ENCODE measurements at regions not wholly inside any gene's neighbourhood (a gene's known extent, or its start where the extent isn't known, plus 50 kb on each side); places are given as distances from the start of the nearest gene placed in this dataset.
A peak's percentile ranks its signal among the peaks of the same experiment; 100 is the strongest.

DNA sequence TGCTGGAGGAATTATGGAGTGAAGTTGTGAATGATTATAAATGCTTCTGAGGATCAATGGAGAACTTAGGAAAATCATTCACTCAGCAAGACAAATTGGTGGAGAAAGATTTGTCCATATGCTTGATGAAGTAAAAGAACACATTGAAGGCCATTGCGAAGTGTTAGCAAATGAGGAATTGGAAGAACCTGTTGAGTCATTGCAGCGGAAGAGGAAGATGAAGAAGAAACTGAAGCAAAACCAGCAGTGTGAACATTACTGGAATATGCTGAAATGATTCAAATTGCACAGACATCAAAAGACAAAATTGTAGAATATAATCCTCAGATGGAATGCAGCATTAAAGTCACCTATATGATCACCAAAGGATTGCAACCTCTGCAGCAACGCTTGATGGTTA, 168.1 kb downstream of the ADAMTS15 start:
- DNase-seq, result no peak

GRCh38 chr11:130617001-130617400, 168.6 kb downstream of the ADAMTS15 start:
- DNase-seq, result no peak

DNA sequence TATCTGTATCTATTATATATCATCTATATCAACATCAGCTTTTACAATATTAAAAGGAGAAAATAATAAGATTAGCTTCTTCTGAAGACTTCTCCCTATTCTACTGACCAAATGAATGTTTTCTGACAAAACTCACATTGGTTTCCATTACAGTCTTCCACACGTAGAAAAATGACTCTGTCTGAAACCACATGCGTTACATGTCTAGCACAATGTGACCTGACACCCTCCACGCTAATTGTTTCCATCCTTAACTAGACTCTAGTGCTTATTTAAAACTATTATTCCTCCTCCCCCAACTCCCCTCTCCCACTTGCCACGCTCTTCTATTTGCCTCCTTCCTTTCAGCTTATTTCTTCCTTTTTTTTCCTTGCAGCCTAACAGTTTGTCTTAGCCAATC, 172.1 kb downstream of the ADAMTS15 start:
- DNase-seq, result no peak

DNA sequence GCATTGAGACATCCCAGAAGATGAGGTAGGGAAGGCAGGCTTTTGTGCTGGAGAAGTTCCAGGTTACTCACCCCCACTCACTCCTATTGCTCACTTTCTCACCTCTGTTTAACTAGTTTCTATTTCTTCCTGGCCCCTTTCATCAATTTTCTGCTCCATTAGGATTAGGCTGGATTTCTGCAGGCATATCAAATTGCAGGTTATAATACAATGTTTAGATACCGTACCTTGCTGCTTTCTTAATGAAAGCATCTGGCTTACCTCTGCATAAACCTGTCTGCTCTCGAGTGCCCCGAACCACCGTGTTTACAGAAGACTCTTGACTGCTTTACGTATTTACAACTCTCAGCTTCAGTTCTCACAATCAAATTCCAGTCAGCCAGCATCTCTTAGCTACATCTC, 173.7 kb downstream of the ADAMTS15 start:
- DNase-seq, result no peak

GRCh38 chr11:130623670-130624668, 175.5 kb downstream of the ADAMTS15 start:
- no peak for DNase-seq

- no peak for DNase-seq
Measured at GRCh38 chr11:130624971-130625544, 176.6 kb downstream of the ADAMTS15 start.

DNA sequence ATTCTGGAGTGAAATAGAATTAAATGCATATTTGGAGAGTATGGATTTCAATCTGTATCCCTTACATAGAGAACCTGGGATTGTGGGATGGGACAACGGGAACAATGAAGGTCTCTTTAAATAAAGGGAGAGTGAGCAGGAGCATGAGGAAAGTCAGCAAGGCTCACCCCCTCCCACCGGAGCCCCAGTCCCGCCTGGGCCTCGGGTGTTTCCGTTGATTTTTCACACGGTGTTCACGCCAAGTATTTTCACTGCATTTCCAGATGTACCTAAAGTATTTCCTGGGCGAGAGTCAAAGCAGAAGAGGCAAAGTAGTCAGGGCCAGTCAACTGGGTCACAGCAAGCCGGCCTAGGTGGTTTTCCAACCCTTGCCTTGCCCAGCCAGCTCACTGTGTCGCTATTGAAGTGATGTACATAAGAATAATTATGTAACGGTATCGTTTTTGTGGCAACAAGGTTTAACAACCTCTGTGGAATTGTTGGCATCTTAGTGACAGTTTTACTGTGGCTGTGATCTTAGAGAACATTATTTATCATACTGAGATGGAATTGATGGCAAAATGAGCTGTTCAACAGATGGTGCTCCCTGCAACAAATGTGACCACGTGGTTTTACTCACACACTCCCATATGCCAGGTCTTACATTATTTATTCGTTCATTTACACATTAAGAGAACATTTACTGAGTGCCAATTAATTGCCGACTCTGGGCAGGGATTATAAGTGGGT, 177.3 kb downstream of the ADAMTS15 start:
- no peak for DNase-seq

GRCh38 chr11:130629039-130629438, 180.6 kb downstream of the ADAMTS15 start:
- DNase-seq, result no peak

- peak; percentile 89 for DNase-seq
Measured at GRCh38 chr11:130631119-130631518, 182.7 kb downstream of the ADAMTS15 start.

GRCh38 chr11:130633466-130633865, 185.0 kb downstream of the ADAMTS15 start:
- DNase-seq, result peak; percentile 60

DNA sequence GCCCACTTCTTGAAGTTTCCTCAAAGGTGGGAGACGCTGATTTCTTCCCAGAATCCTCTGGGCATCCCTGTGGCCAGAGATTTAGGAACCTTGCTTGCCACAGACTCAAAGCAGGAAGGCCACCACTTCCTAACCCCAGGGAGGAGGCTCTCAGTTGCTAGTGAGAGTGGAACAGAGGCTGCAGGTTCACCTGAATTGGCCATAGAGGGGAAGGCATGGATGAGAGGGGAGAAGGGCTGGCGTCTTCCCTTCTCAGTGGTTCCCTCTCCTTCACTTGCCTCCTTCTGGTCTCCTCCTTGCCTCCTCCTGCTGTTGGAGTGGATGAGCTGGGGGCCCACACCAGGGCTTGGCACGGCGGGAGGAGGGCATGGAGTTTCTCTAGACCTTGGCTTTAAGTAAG, 185.7 kb downstream of the ADAMTS15 start:
- no peak for DNase-seq

DNA sequence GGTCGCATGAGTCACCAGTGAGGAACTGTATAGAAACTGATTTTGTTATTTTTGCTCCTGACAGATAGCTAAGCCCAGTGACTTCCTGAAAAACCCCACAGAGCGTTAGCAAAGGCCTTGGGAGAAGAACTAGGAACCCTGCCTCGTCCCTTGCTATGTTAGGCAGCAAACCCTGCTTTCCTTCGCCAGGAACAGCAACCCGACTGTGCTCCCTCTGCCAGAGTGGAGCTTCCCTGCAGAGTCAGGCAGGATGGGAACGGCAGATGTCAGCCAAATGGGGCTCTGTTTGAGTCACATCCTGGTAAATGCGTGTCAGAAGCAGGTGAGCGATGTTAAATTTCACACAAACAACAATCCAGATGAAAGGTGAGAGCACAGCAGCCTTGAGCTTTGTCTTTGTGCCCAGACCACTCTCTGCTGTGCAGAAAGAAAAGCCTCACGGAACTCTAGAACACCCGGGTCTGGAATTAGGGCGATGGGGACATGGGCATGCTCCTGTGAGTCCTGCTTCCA, 186.6 kb downstream of the ADAMTS15 start:
- DNase-seq, result peak; percentile 80

- no peak for DNase-seq
Measured at GRCh38 chr11:130635937-130636630, 187.6 kb downstream of the ADAMTS15 start.

- peak; percentile 81 for DNase-seq
Measured at GRCh38 chr11:130636722-130637464, 188.4 kb downstream of the ADAMTS15 start.

GRCh38 chr11:130637566-130637965, 189.1 kb downstream of the ADAMTS15 start:
- DNase-seq, result no peak

GRCh38 chr11:130638033-130638432, 189.6 kb downstream of the ADAMTS15 start:
- DNase-seq, result no peak

DNA sequence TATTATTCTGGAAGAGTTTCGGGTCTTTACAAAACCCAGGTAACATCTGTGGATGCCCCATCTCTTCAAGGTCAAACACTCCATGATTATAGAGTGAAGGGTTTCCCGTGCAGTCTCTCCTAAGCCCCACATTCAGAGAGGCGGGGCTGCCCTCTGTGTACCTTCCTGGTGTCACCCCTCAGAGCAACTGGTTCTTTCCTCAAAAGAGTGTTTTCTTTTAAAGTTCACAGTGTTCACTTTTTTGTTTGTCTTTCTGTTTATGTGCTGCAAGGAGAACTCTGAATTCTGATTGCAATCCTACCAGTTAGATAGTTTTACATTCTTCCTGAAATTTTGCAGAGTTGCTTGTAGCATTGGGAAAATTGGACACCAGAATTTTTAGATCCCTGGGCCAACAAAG, 190.2 kb downstream of the ADAMTS15 start:
- DNase-seq, result no peak

DNA sequence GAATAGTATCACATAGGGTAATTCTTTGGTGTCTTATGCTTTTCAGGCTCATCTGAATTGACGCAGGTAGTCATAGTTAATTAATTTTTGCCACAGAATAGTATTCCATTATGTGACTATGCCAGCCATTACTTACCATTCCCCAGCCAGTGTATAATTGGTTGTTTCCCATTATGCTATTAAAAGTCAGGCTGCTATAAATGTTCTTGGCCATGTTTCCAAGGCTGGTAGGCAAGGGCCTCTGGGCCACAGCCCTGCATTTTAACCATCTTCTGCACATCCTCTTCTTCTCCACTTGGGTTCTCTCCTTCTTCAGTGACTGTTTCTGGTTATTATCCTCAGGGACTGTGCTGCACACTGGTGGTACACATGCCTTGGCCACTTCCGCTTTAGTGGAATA, 190.9 kb downstream of the ADAMTS15 start:
- no peak for DNase-seq

GRCh38 chr11:130640526-130640925, 192.1 kb downstream of the ADAMTS15 start:
- DNase-seq, result no peak

DNA sequence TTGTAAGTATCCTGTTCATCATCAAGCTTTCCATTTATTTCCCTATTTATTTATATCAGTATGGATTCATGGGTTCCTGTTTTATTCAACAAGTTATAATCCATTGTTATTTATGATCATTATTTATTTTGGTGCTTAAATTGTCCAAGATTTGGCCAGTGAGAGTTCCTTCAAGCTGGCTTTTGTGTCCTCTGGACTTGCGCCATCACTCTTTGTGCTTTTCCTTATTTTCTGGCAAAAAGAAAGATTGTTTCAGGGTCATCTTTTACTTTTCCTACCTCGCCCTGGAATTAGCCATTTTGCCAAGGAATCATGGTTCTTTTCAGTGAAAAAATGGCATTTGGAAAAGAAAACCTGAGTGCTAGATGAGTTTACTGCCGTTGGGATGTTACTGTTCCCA, 193.4 kb downstream of the ADAMTS15 start:
- DNase-seq, result no peak

- no peak for DNase-seq
Measured at GRCh38 chr11:130642994-130643393, 194.5 kb downstream of the ADAMTS15 start.

DNA sequence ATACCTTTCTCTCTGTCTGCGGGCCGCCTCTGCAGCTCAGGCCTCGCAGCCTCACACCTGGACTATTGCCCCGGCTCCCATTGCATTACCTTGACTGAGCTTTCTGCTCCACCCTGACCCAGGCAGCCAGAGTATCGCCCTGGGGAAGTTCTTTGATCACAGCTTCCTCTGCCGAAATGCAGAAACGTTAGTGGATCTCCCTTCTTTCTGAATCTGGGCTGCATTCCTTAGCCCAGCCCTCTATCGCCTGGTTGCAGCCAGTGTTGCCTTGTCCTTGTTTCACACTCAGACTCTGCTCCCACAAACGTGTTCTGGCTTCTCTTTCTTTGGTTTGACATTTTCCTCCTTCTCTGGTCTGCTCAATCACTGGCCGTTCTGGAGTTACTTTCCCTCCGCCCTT, 195.7 kb downstream of the ADAMTS15 start:
- DNase-seq, result no peak
